ENCODE measurements at regions not wholly inside any gene's neighbourhood (a gene's known extent, or its start where the extent isn't known, plus 50 kb on each side); places are given as distances from the start of the nearest gene placed in this dataset.
"Not testable (repeated sequence)": the region's sequence is repeated elsewhere in the genome, so short reads cannot be mapped to it uniquely, and the experiment has no call there.

DNA sequence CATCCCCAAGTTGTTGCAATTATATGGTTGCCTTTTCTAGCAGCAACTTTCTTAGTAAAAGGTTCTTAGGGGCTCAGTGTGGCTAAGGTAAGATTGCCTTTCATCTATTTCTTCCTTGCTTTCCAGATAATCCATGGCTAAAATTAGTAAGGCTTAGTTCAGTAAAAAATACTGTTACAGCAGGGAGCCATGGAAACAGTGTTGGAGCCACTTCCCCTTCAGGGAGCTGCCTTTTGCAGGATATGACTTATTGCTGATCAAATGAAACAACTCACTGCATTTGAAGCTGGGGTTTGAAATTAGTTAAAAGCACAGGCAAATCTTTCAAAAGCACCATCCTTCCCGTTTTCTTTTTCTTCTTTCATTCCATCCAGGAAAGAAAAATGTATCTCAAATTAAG, 184.3 kb downstream of the C11orf87 start:
- no peak overlapping the region for H3K27ac Mint-ChIP-seq
- H3K9me3 Mint-ChIP-seq: no peaks in the 10 kb centered on the region
- no peak overlapping the region for H3K4me3 Mint-ChIP-seq
- DNase-seq: no peak
- H3K4me1 Mint-ChIP-seq: no peaks in the 10 kb centered on the region
- H3K27me3 Mint-ChIP-seq: peaks cover 4% of the 10 kb centered on the region
- no peaks in the 10 kb centered on the region for H3K36me3 Mint-ChIP-seq

DNA sequence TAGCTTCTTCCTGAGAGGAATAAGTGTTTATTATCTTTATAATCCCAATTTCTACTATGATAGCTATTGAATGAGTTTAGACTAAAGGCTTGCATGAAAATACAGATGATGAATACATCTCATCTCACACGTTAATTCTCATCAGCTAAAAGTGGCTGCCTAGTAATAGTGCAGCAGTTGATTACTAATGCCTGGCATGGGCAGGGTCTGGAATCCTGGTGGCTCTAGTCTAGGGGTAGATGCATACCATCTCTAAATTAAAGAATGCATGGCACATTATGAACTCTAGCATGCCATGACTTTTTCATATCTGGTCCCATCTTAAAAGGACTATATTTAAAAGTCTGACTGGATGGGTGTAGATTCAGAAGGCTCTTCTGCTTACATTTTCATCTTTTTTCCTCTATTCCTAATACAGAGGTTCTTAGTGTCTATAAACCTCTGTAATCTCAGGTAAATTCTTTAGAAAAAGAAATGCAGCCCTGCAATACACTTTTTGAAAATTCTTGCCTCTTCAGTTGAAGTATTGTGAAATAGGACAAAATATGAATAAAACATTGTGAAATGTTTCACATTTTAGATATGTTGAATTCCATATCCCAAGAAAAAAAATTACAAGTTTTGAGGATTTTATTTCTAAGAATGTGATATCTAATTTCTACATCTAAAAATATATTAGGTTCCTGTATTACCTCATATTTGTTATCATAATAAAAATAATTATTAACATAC, 187.6 kb downstream of the C11orf87 start:
- no peak overlapping the region for H3K27ac Mint-ChIP-seq
- peaks cover 4% of the 10 kb centered on the region for H3K27me3 Mint-ChIP-seq
- no peaks in the 10 kb centered on the region for H3K9me3 Mint-ChIP-seq
- no peak overlapping the region for H3K4me3 Mint-ChIP-seq
- no peaks in the 10 kb centered on the region for H3K4me1 Mint-ChIP-seq
- DNase-seq: no peak
- no peaks in the 10 kb centered on the region for H3K36me3 Mint-ChIP-seq

DNA sequence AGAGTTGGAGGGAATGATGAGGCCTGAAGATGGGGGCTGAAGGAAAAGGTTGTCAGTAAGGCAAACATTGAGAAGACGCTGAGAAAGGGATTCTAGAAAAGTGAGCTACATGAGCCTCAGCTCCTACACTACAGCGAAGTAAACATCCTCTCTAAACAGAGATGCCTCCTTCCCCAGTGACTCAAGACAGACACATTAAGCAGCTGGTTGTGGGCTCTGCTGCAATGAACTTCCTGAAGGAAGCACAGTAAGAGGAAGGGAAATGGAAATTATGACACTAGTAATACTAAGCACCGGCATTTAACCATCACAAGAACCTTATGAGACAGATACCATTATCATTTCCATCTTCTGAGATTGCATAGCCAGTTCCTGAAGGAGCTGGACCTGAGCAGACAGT, 190.5 kb downstream of the C11orf87 start:
- DNase-seq: no peak

DNA sequence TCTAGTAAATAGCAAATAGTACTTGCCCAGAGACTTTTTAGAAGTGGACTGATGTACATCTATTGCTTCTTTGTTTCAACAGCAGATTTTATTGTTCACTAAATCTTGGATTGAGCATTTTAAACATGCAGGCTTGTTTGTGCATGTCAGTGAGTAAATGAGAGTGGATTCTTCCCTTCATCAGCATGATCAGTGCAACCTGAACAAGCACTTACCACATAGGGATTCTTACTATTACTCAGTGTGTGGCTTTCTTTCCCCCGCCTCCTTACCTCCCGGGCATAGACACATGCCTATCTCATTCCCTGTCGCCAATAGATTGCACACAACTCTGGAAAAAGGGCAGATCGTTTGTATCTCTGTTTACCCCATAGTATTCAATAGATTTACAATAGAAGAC, 197.5 kb downstream of the C11orf87 start:
- Mint-ChIP-seq H3K4me3 (no peak overlapping the region), H3K36me3 (no peaks in the 10 kb centered on the region), H3K27me3 (no peaks in the 10 kb centered on the region), H3K27ac (no peak overlapping the region), H3K9me3 (no peaks in the 10 kb centered on the region), H3K4me1 (no peaks in the 10 kb centered on the region)
- no peak for DNase-seq

More for the DNA sequence above, 190.5 kb downstream of the C11orf87 start:
- Mint-ChIP-seq H3K9me3 (no peaks in the 10 kb centered on the region), H3K36me3 (no peaks in the 10 kb centered on the region), H3K27me3 (peaks cover 4% of the 10 kb centered on the region), H3K27ac (no peak overlapping the region), H3K4me3 (no peak overlapping the region), H3K4me1 (no peaks in the 10 kb centered on the region)

DNA sequence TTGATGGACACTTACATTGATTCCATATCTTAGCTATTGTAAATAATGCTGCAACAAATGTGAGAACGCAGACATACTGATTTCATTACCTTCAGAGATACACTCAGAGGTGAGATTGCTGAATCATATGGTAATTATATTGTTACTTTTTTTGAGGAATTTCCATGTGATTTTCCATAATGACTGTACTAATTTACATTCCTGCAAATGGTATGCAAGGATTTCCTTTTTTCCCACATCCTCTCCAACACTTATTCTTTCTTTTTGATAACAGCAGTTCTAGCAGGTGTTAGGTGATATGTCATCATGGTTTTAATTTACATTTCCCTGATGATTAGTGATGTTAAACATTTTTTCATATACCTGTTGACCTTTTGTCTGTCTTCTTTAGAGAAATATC, 207.7 kb downstream of the C11orf87 start:
- no peak overlapping the region for H3K27ac Mint-ChIP-seq
- H3K36me3 Mint-ChIP-seq: no peaks in the 10 kb centered on the region
- H3K9me3 Mint-ChIP-seq: peaks cover 14% of the 10 kb centered on the region
- DNase-seq: no peak
- H3K4me1 Mint-ChIP-seq: no peaks in the 10 kb centered on the region
- no peak overlapping the region for H3K4me3 Mint-ChIP-seq
- H3K27me3 Mint-ChIP-seq: no peaks in the 10 kb centered on the region

DNA sequence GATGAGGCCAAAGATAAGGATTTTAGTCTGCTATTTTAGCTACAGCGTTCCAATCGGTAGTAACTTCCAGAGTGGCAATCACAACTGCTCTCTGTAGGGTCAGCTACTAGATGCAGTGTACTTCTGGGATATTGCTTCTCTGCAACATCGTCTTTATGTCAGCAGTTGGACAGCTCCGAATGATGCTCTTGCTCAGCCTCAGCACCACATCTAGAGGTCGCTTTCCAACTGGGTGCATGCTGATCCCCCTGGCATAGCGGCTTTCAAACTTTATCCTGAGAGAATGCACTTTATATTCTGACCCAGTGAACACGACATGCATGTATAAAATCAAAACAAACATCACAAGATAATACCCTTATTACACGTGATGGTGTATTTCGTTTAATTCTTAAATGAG, 219.6 kb downstream of the C11orf87 start:
- no peaks in the 10 kb centered on the region for H3K9me3 Mint-ChIP-seq
- H3K4me3 Mint-ChIP-seq: no peak overlapping the region
- DNase-seq: no peak
- peaks cover 3% of the 10 kb centered on the region for H3K27me3 Mint-ChIP-seq
- no peaks in the 10 kb centered on the region for H3K36me3 Mint-ChIP-seq
- H3K27ac Mint-ChIP-seq: no peak overlapping the region
- no peaks in the 10 kb centered on the region for H3K4me1 Mint-ChIP-seq

DNA sequence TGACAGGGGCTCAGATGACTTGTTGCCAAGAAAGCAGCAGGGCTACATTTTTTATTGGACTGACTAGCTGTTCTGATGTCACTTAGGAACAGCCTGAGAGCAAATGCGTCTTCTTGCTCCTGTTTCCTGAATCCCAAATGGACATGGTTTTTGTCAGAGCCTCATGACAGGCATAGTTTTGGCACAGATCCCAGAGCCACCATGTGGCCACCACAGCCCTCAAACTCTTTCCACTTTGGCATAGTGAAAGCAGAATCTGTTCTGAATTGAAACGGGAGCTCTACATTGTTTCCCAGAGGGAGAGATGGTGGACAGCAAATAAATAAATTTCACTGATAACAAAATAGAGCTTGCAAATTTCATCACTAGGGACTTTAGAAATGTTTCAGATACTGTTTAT, 222.2 kb downstream of the C11orf87 start:
- Mint-ChIP-seq H3K27me3 (peaks cover 3% of the 10 kb centered on the region), H3K4me1 (no peaks in the 10 kb centered on the region), H3K27ac (no peak overlapping the region), H3K36me3 (no peaks in the 10 kb centered on the region), H3K9me3 (no peaks in the 10 kb centered on the region), H3K4me3 (no peak overlapping the region)
- DNase-seq: no peak

DNA sequence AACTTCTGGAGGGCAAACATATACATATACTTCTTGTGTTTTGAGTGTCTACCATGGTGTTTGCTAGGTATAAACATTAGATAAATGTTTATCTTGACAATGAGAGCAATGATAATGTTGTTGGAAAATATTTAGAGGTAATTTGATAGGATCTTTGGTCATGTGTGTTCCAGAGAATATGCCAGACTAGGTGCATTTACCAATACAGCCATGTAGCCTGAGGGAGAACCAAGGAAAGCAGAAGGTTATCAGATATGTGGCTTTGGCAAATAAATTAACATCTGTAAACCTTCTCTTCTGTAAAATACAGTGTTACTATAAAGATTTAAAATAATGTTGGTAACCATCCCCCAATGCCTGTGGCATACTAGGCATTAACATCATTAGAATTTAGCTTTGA, 226.8 kb downstream of the C11orf87 start:
- no peak for DNase-seq
- H3K27me3 Mint-ChIP-seq: peaks cover 3% of the 10 kb centered on the region
- no peaks in the 10 kb centered on the region for H3K36me3 Mint-ChIP-seq
- H3K27ac Mint-ChIP-seq: no peak overlapping the region
- H3K4me1 Mint-ChIP-seq: no peaks in the 10 kb centered on the region
- H3K4me3 Mint-ChIP-seq: no peak overlapping the region
- H3K9me3 Mint-ChIP-seq: no peaks in the 10 kb centered on the region

DNA sequence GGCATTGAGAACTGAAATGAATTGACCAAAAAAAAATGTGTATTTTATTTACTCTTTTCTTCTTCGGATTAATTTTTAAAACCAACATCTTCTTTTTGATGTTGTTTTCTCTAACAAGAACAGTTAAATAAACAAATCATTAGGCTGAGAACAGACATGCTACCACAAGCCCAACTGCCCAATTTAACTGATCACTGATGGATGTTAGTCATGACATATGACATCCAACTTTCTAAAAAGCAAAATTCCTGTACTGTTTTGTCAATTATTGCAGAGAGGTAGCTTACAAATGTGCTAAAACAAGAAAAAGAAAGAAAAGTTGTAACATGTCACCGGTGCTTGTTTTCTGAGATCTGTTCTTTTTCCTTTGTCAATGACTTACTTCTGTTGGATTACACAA, 232.1 kb downstream of the C11orf87 start:
- no peak overlapping the region for H3K27ac Mint-ChIP-seq
- H3K9me3 Mint-ChIP-seq: no peaks in the 10 kb centered on the region
- H3K36me3 Mint-ChIP-seq: no peaks in the 10 kb centered on the region
- no peak overlapping the region for H3K4me3 Mint-ChIP-seq
- H3K27me3 Mint-ChIP-seq: no peaks in the 10 kb centered on the region
- no peak for DNase-seq
- H3K4me1 Mint-ChIP-seq: no peaks in the 10 kb centered on the region

DNA sequence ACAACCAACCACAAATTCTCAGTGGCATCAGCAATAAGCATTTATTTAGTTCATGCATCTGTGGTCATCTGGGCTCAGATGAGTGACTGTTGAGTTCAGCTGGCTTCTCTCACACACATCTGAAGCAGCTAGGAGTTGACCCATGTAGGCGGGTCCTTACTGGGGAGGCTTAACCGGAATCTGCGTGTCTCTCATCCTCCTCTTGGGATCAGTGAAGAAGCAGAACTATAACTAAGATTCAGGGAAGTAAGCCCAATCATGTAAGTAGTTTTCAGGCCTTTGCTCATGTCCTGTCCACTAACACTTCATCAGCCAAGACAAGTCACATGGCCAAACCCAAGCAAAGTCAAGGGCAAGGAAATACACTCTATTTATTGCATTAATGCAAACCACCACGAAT, 236.2 kb downstream of the C11orf87 start:
- Mint-ChIP-seq H3K27me3 (no peaks in the 10 kb centered on the region), H3K27ac (no peak overlapping the region), H3K4me3 (no peak overlapping the region), H3K9me3 (no peaks in the 10 kb centered on the region), H3K4me1 (no peaks in the 10 kb centered on the region), H3K36me3 (no peaks in the 10 kb centered on the region)
- no peak for DNase-seq

DNA sequence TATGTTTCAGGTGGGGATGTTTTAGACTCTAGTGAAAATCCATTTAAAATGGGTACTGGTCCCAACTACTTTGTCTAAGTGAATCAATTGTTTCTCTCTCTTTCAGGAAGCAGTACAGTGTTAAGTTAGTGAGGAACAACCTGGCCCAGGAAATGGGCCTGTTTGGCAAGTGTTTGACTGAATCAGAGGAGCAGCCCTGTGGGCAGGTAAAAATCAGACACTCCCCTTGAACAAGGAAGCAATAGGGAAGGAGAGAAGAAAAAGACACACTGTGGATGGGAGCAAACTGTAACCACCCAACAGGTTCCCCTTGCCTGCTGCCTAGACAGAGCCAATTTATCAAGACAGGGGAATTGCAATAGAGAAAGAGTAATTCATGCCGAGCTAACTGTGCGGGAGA, 245.7 kb downstream of the C11orf87 start:
- Mint-ChIP-seq H3K4me3 (no peak overlapping the region), H3K9me3 (no peaks in the 10 kb centered on the region)
- DNase-seq: no peak

DNA sequence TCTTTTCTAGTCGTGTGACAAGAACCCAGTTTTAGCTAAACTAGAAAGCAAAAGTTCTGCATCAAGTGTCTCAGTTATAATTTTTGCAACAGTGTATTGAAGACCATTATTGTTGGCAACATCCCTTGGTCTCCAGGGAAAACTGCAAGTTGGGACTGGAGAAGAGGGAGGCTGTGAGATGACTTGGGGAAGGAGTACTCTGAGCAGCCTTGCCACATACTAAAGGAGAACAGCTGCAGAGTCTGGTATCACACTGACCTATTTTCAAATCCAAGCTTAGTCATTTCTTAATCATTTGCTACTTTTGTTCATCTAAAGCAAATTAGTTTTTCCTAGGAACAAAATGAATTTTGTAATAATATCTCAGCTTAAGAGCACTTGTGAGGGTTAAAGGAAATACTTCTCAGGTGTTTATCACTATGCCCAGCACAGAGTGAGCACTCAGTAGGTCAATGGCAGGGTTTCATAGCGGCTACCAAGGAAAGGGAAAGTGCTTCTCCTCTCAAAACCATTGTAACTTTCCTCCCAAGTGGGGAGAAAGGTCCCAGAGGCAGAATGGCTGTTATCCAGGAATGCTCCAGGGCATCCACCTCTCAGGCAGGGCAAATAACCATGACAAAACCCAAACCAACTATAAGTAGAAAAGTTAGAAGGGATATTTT, 247.1 kb downstream of the C11orf87 start:
- Mint-ChIP-seq H3K36me3 (no peaks in the 10 kb centered on the region), H3K4me1 (no peaks in the 10 kb centered on the region), H3K27ac (no peak overlapping the region), H3K27me3 (no peaks in the 10 kb centered on the region), H3K9me3 (no peaks in the 10 kb centered on the region), H3K4me3 (no peak overlapping the region)
- no peak for DNase-seq

More for the DNA sequence above, 245.7 kb downstream of the C11orf87 start:
- no peaks in the 10 kb centered on the region for H3K4me1 Mint-ChIP-seq
- H3K36me3 Mint-ChIP-seq: no peaks in the 10 kb centered on the region
- H3K27me3 Mint-ChIP-seq: no peaks in the 10 kb centered on the region
- H3K27ac Mint-ChIP-seq: no peak overlapping the region

DNA sequence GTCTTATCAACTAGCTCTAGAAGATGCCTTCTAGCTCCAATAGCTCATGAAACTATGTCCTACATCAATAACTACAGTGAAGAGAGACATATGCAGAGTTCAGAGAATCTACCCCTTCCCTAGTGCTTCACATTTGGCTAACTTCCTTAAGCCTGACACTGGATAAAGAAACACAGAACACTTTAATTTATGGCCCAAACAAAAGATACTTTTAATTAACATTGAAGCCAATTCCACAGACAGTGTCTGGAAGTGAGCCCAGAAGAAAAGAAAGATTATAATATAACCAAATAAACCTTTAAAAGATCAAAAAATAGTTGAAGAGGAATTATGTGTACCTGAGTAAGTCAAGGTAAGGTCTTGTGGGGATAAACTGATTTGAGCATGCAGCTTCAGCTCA, 255.2 kb downstream of the C11orf87 start:
- Mint-ChIP-seq H3K27me3 (no peaks in the 10 kb centered on the region), H3K4me1 (no peaks in the 10 kb centered on the region), H3K9me3 (no peaks in the 10 kb centered on the region), H3K27ac (no peak overlapping the region), H3K36me3 (no peaks in the 10 kb centered on the region), H3K4me3 (no peak overlapping the region)
- no peak for DNase-seq

DNA sequence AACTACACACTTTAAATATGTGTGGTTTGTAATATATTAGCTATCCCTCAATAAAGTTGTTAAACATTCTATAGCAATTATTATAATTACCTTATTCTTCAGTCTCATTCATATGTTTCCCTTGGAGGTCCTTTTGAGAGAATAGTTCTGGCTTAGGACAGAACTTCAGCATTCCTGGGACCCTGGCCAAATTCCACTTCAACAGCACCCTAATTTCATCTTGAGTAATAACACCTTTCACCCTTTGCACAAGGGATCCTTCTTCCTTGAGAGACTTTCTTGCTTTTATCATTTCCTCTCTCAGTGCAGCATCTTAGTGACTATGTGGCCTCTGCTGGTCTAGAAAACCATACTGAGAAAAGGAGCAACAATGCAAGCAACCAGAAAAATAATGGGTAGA, 255.9 kb downstream of the C11orf87 start:
- no peak overlapping the region for H3K4me3 Mint-ChIP-seq
- H3K9me3 Mint-ChIP-seq: no peaks in the 10 kb centered on the region
- H3K36me3 Mint-ChIP-seq: no peaks in the 10 kb centered on the region
- no peaks in the 10 kb centered on the region for H3K27me3 Mint-ChIP-seq
- H3K4me1 Mint-ChIP-seq: no peaks in the 10 kb centered on the region
- H3K27ac Mint-ChIP-seq: no peak overlapping the region
- no peak for DNase-seq

DNA sequence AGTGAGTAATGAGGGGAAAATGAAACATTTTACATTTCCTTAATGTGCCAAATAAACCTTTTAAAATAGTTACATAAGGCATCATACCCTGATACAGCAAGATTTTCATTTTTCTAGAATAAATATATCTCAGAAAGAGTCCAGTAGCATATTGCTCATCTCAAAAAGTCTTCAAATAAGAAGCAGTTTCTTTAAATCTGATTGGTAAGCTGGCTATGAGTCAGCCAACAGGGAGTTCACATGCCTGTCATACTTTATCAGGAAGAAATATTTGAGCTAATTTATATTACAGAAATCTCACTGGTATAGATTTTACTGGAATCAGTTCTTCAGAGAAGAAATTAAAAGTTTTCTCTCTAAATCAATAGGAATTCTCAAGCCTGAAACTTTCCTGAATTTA, 258.1 kb downstream of the C11orf87 start:
- Mint-ChIP-seq H3K27me3 (no peaks in the 10 kb centered on the region), H3K9me3 (no peaks in the 10 kb centered on the region), H3K27ac (no peak overlapping the region), H3K4me3 (no peak overlapping the region), H3K4me1 (no peaks in the 10 kb centered on the region), H3K36me3 (no peaks in the 10 kb centered on the region)
- no peak for DNase-seq

DNA sequence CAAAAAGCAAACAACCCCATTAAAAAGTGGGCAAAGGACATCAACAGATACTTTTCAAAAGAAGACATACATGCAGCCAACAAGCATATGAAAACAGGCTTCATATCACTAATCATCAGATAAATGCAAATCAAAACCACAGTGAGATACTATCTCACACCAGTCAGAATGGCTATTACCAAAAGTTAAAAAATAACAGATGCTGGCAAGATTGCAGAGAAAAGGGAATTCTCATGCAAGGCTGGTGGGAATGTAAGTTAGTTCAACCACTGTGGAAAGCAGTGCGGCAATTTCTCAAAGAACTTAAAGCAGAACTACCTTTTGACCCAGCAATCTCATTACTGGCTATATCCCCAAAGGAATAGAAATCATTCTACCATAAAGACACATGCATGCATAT, 260.8 kb downstream of the C11orf87 start:
- not testable (repeated sequence) for H3K27me3 Mint-ChIP-seq, H3K4me1 Mint-ChIP-seq, H3K4me3 Mint-ChIP-seq, H3K27ac Mint-ChIP-seq, DNase-seq, H3K36me3 Mint-ChIP-seq, H3K9me3 Mint-ChIP-seq
